HG02623 (cell line): ENCODE measurements at regions not wholly inside any gene's neighbourhood (a gene's known extent, or its start where the extent isn't known, plus 50 kb on each side); places are given as distances from the start of the nearest gene placed in this dataset.
"Not testable (repeated sequence)": the region's sequence is repeated elsewhere in the genome, so short reads cannot be mapped to it uniquely, and the experiment has no call there.

Experiments
- ATAC-seq: cut with Tn5 transposase; IDR thresholded peaks from one replicate; pipeline ENCODE4 v1.9.1; 2021; ENCODE audit warnings: moderate library complexity; ENCODE audit not compliant: unreplicated experiment

- ATAC-seq, result no peak
These were observed 217.6 kb downstream of the POTED start for GRCh38 chr21:13827201-13827600.

GRCh38 chr21:13826511-13826910 is 216.9 kb downstream of the POTED start:
- not testable (repeated sequence) for ATAC-seq

- not testable (repeated sequence) for ATAC-seq
These were observed 215.7 kb downstream of the POTED start for GRCh38 chr21:13825218-13825778.

- ATAC-seq, result not testable (repeated sequence)
These were observed 210.7 kb downstream of the POTED start for GRCh38 chr21:13820286-13820685.

- ATAC-seq, result not testable (repeated sequence)
These were observed 202.6 kb downstream of the POTED start for GRCh38 chr21:13812191-13812590.

GRCh38 chr21:13810559-13810958 is 201.0 kb downstream of the POTED start:
- not testable (repeated sequence) for ATAC-seq

- not testable (repeated sequence) for ATAC-seq
These were observed 196.9 kb downstream of the POTED start for GRCh38 chr21:13806444-13806843.

GRCh38 chr21:13802757-13803156 is 193.2 kb downstream of the POTED start:
- not testable (repeated sequence) for ATAC-seq
